ENCODE measurements at regions not wholly inside any gene's neighbourhood (a gene's known extent, or its start where the extent isn't known, plus 50 kb on each side); places are given as distances from the start of the nearest gene placed in this dataset.

DNA sequence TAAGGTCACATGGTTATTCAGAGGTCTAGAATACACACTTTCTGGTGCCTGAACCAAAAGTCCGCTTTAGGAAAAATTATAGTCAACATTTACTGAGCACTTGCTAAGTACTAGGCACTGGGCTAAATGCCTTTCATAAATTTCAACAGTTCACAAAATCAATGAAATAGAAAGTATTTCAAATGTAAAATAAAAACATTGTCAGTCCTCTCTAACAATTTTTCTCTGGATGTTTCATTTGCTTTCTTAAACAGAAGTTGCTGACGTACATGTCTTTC is 61.7 kb downstream of the HHEX start:
- no peak for TF ChIP-seq CTCF (IDR thresholded peaks at IDR 0.05)
- no peak for TF ChIP-seq POLR2AphosphoS5 (IDR thresholded peaks at IDR 0.05)
- no peak for TF ChIP-seq POLR2A (IDR thresholded peaks at IDR 0.05)

Measured in transverse colon (tissue), 4 donors.